ENCODE measurements at regions not wholly inside any gene's neighbourhood (a gene's known extent, or its start where the extent isn't known, plus 50 kb on each side); places are given as distances from the start of the nearest gene placed in this dataset.
A peak's percentile ranks its signal among the peaks of the same experiment; 100 is the strongest.

GRCh38 chr11:69981119-69981784, 96.9 kb upstream of the ANO1 start:
- no peak overlapping the region for H3K4me3 ChIP-seq
- DNase-seq (ENCODE audit: low read depth in 1 of 2, low spot score in 1 of 2) (no peak), ATAC-seq (no peak), FAIRE-seq (no peak)
- no peak overlapping the region for H3K27ac ChIP-seq
- ChIA-PET POLR2A (no interaction called here), CTCF (no interaction called here)
- 76% methylated on average over 15 of the region's 15 CpGs for WGBS (ENCODE audit: missing lambda C conversion rate)
- no peak for TF ChIP-seq CBX2 (IDR thresholded peaks at IDR 0.05; ENCODE audit: borderline replicate concordance, low read depth)
- TF ChIP-seq ESRRA (IDR thresholded peaks at IDR 0.05; ENCODE audit: borderline replicate concordance, low read length) = no peak
- no peak for TF ChIP-seq E2F6 (IDR thresholded peaks at IDR 0.05; ENCODE audit: borderline replicate concordance, low read depth)
- peak; percentile 5 for TF ChIP-seq ZFP36 (IDR thresholded peaks at IDR 0.05; ENCODE audit: borderline replicate concordance, partially characterized antibody)
- no peak for TF ChIP-seq ELK1 (IDR thresholded peaks at IDR 0.05; ENCODE audit: low read depth, low read length)
- TF ChIP-seq TFCP2L1 (CRISPR knock-in tag; IDR thresholded peaks at IDR 0.05) = no peak
- H3K4me1 ChIP-seq = 0 out of 3 replicates have a peak, but pooled peaks cover 5% of the 10 kb centered on the region
- no peaks in the 10 kb centered on the region for H3K9me3 ChIP-seq
- H3K4me2 ChIP-seq = no peak overlapping the region

GRCh38 chr11:69982690-69983570, 95.2 kb upstream of the ANO1 start:
- TF ChIP-seq POLR2AphosphoS2 (conservative IDR thresholded peaks at IDR 0.05; ENCODE audit: low read length) = no peak
- TF ChIP-seq RNF2 (IDR thresholded peaks at IDR 0.05; ENCODE audit: borderline replicate concordance, low read depth) = no peak
- peak; percentile 44 for TF ChIP-seq MAFK (IDR thresholded peaks at IDR 0.05; ENCODE audit: partially characterized antibody)
- Histone ChIP-seq H3K4me3 (no peak overlapping the region), H3K4me1 (0 out of 3 replicates have a peak, but pooled peaks cover 5% of the 10 kb centered on the region), H3K27ac (no peak overlapping the region), H3K9me3 (no peaks in the 10 kb centered on the region), H3K4me2 (no peak overlapping the region)
- ChIA-PET POLR2A (no interaction called here), CTCF (interaction anchor here (1.1 to 1.7 kb wide), 2 partner anchors 8 to 52 kb away, joined by 3 to 4 read pairs; no protein-coding TSS in a partner anchor)
- 75% methylated on average over 20 of the region's 20 CpGs for WGBS (ENCODE audit: missing lambda C conversion rate)
- ATAC-seq (no peak), DNase-seq (ENCODE audit: low read depth in 1 of 2, low spot score in 1 of 2) (no peak), FAIRE-seq (no peak)

- H3K4me2 ChIP-seq = no peak overlapping the region
- ChIA-PET CTCF (interaction anchor here (1.7 kb wide), 1 partner anchor 51 kb away, joined by 4 read pairs; no protein-coding TSS in a partner anchor), POLR2A (no interaction called here)
- no peak for TF ChIP-seq JUNB (IDR thresholded peaks at IDR 0.05)
- H3K9me3 ChIP-seq = no peaks in the 10 kb centered on the region
- FAIRE-seq (no peak), DNase-seq (ENCODE audit: low read depth in 1 of 2, low spot score in 1 of 2) (no peak), ATAC-seq (no peak)
- 0 out of 3 replicates have a peak, but pooled peaks cover 5% of the 10 kb centered on the region for H3K4me1 ChIP-seq
- no peak overlapping the region for H3K4me3 ChIP-seq
- 82% methylated on average over 10 of the region's 10 CpGs for WGBS (ENCODE audit: missing lambda C conversion rate)
- no peak overlapping the region for H3K27ac ChIP-seq
Observed at GRCh38 chr11:69983571-69983877, 94.6 kb upstream of the ANO1 start.

GRCh38 chr11:69983897-69984438, 94.1 kb upstream of the ANO1 start:
- no peak overlapping the region for H3K4me3 ChIP-seq
- POLR2A ChIA-PET = no interaction called here
- FAIRE-seq (no peak), ATAC-seq (no peak), DNase-seq (ENCODE audit: low read depth in 1 of 2, low spot score in 1 of 2) (no peak)
- CTCF ChIA-PET = interaction anchor here (1.7 kb wide), 1 partner anchor 51 kb away, joined by 4 read pairs; no protein-coding TSS in a partner anchor
- H3K27ac ChIP-seq = no peak overlapping the region
- H3K4me2 ChIP-seq = no peak overlapping the region
- WGBS (ENCODE audit: missing lambda C conversion rate) = 72% methylated on average over 9 of the region's 10 CpGs
- TF ChIP-seq ESRRA (IDR thresholded peaks at IDR 0.05; ENCODE audit: borderline replicate concordance, low read length) (no peak), CBX2 (IDR thresholded peaks at IDR 0.05; ENCODE audit: borderline replicate concordance, low read depth) (no peak), HOXB13 (CRISPR knock-in tag; IDR thresholded peaks at IDR 0.05; ENCODE audit: low read depth) (no peak), REST (IDR thresholded peaks at IDR 0.05) (no peak), MAX (IDR thresholded peaks at IDR 0.05) (no peak), ELK1 (IDR thresholded peaks at IDR 0.05; ENCODE audit: low read depth, low read length) (no peak), HOXA7 (CRISPR knock-in tag; IDR thresholded peaks at IDR 0.05) (no peak), NR3C1 (IDR thresholded peaks at IDR 0.05) (no peak)
- H3K4me1 ChIP-seq = 0 out of 3 replicates have a peak, but pooled peaks cover 5% of the 10 kb centered on the region
- H3K9me3 ChIP-seq = no peaks in the 10 kb centered on the region

Measured in A549 (cell line).